OCI-M2 (cell line): ENCODE measurements at regions not wholly inside any gene's neighbourhood (a gene's known extent, or its start where the extent isn't known, plus 50 kb on each side); places are given as distances from the start of the nearest gene placed in this dataset.
A peak's percentile ranks its signal among the peaks of the same experiment; 100 is the strongest.

Experiments used
- DNase-seq: peaks from one replicate; lab custom pipeline; 2025; ENCODE audit not compliant: unreplicated experiment; lab: John Stamatoyannopoulos, UW

DNA sequence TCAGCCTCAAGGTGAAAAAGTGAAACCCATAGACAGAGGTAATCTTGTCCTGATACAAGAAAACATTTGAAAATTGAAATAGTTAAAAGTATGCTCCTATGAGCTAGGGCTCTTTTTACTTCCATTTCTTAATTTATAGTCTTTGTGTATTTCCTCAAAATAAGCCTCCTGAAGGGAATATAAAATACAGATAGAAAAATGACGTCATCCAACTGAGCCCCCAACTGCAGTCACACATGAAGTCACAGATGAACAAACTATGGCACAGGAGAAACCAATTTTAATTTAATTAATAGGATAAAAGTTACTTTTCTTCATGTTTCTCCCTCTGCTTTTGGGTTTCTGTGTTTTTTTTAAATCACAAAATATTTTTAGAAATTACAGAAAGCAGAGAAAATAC, 280.3 kb downstream of the HTR7 start:
- DNase-seq: no peak

DNA sequence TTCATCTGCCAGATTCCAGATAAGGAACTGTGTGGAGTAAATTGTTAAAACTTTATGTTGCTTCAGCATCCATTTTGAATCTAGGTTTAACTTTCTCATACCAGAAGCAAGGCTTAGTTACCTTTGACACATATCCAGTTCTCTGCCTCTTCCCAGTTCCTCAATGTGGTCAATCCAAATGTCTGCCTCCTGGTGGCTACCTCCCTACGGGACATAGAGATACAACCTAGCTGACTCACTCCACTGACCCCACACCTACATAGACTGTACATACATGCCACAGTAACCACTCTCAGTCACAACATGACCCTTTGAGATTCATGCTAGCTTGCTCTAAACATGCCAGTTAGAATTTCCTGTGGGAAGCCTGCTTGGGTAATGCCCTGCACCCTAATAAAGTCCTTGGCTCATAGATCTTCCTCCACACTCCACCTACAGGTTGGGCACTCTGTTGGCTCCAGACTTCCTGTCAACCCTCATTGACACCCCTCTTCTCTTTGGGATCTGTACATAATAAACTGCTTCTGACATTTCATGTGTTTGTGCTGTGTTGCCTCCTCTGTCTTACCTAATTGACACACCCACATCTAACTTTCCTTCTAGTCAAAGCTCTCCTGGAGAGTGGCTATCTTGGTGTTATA, 278.1 kb downstream of the HTR7 start:
- DNase-seq: no peak

DNA sequence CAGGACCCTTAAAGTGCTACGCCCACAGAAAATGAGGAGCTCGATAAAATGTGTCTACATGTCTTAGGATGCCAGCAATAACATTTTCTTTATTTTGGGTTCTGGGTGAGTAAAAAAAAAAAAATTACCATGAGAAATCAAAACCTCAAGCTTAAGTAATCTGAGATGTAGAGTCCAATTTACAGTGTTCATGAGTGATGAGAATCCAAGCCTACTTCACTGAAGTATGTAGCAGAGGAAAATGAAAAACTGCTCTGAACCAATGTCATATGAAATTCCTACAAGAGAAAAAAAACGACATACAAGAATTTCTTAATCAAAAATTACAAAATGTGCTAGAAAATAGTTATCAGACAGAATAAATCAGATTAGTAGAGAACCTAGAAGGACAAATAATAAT, 274.4 kb downstream of the HTR7 start:
- DNase-seq: no peak

DNA sequence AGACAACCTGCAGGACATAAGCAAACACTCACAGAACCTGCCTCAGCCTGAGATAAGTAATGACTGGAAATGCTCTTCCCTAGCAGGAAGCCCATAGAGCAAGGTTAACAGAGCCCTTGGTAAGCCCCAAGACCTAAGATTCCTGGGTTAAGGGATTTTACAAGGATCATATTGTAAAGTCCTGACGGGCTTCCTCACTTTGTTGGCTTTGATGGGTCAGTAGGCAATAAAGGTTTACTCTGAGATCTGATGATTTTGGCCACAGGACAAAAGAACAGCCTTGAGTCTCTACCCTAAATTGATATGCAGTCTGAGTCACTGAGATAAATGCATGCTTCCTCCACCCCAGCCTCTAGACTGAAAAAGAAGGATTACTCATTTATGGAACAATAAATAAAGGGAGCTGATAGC, 270.8 kb downstream of the HTR7 start:
- DNase-seq: peak; percentile 24

DNA sequence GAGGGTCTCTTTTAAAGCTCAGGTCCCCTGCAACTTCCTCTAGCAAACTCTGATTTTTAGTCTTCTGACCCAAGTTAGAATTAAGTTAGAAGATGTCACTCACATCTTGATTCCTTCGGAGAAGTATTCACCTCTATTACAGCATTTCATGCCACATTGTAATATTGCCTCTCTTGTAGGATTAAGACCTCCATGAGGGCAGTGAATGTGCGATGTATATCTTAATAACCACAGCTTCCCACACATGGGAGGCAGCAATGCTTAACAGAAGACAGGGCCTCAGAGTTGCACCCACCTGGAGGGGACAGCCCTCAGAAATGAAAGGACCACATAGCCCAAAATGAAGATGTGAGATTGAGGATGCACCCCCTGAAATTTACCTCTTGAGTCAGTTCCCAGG, 270.3 kb downstream of the HTR7 start:
- DNase-seq: no peak

DNA sequence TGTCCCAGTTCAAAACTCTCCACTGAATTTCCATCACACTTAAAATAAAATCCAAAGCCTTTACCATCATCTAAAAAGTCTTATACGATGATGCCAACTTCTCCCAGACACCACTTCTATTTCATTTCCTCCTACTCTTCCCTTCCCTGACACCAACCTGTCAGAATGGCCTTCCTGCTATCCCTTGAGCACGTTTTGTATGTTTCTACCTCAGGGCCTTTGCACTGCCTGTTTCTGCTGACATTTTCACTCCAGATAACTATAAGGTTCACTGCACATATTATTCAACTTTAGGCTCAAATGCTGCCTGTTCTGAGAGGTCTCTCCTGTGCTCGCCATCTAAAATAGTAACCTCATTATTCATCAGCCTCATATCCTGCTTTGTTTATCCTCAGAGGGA, 269.6 kb downstream of the HTR7 start:
- no peak for DNase-seq

DNA sequence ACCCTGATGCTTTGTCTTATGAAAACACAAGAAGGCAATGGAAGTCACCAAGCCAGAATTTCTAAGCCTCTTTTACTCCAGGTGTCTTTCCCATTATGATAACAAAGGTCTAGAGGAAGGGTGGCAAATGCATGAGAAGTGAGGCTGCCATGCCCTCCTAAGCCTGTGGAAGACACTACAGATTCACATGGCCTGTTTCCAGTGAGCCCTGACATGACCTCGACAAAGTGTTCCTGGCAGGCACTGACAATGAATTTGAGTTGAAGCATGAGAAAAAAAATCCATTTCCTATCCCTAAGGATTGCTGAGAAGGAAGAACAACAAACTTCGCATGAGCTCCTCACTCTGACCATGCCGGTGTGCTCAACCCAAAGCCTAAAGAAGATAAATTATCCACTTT, 268.0 kb downstream of the HTR7 start:
- DNase-seq: no peak

DNA sequence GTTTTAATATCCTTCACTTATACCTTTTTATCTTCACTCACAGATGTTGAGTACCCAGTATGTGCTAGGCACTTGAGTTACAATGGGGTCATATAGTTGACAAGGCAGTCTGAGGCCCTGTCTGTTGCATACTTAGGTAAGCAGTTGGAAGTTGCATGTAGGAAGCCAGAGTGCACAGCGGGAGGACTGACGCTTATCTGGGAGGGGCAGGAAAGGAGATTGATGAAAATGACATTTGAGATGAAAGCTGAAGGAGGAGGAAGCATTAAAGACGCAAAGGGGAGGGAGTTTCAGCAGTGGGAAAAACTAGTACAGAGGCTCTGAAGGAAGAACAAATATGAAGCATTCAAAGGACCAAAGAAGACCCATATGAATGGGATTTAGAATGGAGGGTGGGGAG, 266.2 kb downstream of the HTR7 start:
- DNase-seq: no peak

DNA sequence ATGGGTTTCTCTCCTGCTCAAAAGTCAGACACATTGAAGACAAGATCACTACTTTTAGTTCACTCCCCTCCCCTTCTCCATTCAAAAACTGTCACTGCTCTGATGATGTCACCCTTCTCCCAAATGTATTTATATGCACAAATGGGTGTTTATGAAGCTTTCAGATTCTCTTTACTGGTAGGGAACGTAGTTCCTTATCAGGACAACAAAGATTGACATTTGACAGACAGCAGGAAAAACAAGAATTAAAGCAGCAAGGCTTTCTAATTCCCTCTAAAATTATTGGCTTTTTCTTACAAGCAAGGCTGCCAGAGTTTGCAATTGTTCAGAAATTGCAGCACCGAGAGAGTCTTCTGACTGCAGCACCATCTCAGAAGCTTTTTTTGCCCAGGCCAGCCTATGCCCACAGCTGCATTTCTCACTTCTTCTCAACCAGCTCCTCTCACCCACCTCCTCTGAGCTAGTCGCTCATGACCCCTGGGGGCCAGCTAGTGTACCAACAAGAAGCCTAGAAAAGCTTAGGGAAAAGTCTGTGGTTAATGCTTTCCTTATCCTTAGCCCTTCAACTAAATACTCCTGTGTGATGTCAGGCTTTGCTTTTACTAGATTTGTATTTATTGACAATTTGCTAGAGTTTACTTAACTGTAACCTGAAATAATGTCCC, 265.1 kb downstream of the HTR7 start:
- peak; percentile 12 for DNase-seq

DNA sequence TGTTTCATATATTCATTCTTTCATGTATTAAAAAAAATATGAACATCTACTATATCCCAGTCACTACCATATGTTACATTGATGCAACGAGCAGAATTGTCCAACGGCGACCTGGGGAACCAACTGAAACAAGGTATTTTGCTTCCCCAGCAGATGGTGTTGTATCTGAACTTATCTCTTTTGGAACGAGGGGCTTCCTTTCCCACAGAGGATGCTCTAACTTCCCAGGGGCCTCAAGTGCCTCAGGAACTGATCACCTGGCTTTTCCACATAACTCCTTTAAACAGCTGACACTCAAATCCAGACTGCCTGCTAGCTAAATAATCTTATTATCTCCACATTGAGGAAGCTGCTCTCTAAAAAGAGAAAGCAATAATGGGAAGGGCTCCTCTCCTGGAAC, 259.3 kb downstream of the HTR7 start:
- no peak for DNase-seq

DNA sequence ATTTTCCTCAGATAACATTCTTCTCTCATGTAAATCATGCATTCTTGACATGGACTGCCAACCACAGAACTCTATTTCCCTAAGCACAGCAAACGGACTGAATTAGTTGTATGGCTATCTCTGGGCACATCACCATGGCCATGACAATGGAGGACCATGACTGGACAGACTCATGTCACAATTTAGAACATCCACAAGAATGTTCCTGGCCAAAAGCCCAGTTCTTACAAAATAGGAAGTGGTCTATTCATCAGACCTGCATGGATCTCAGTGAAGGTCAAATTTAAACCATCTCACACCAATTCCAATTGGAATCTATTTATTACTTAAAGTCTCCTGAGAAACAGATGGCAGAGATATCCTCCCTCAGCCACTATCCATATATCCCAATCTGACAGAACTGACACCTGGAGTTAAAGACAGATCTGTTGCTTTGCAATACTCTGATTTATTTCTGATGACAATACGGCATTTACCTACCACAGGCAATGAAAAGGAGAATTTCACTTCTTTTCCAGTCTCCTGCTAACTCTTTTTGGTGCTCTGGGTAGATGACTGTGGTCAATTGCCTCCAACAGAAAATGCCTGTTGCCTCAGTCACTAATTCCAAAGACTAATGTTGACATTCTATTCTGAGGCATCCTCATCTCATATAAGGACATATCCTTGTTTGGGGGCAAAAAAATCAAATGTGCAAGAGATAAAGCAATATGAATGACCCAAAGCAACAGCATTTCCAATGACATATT, 254.8 kb downstream of the HTR7 start:
- peak; percentile 48 for DNase-seq

DNA sequence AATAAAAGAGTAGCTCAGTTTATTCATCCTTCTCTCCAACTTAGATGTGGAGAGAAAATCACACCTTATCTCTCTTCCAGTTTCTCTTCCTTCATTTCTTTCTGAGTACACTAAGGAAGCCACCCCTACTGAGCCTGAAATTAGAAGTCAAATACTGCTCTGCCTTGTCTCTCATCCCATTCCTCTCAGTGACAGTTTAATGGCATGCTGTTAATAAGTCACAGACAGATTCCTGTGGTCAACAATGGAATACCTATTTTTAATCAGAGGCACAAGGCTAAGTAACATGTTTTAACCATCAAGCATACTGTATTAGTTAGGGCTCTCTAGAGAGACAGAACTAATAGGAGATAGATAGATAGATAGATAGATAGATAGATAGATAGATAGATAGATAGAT, 253.2 kb downstream of the HTR7 start:
- no peak for DNase-seq

DNA sequence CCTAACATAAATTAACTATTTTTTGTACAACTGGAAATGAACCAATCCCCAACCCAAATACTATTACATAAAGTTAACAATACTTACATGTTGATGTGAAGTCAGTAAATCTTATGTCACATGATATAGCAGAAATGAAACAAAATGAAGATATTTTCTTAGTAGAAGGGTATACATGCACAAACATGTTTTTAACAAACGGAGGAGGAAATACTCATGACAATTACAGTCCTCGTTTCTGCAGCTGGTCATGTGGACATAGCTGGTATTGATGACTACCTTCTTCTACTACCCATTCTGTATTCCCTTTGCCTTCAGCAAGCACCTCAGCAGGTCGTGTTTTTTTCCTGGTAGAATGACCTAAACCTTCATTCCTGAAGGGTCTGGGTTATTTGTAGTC, 252.3 kb downstream of the HTR7 start:
- DNase-seq: no peak

DNA sequence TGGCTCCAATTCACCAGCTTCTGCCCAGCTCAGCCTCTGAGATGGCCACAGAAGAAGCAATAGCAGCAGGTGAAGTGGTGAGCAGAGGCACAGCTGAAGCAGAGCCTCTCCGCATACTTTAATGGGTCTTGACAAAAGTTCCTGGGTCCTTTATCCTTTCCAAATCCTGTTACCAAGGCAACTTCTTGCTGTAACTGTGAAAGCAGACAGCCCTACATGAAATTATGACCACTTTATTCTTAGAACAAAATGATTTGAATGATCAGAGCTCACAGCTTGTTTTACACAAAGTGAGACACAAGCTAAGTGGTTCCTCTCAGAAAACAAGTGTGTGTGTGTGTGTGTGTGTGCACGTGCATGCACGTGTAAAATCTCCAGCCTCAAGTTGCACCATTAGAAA, 245.6 kb downstream of the HTR7 start:
- no peak for DNase-seq

DNA sequence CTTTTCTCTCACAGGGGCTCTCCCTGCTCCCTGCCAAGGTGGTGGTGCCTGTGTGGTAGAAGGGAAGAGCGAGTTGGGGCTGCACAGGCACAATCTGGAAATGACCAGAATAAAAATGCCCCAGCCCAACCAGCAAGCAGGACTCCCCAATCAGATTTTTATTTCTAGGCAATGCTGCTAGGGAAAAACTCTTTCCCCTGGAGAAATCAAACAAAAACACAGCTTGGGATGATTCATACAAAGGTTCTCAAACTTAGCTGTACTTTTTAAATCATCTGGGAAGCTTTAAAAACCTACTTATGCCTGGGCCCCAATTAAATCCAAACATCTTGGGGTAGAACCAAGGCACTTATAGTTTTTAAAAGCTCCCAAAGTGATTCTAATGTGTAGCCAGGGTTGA, 243.2 kb downstream of the HTR7 start:
- no peak for DNase-seq

DNA sequence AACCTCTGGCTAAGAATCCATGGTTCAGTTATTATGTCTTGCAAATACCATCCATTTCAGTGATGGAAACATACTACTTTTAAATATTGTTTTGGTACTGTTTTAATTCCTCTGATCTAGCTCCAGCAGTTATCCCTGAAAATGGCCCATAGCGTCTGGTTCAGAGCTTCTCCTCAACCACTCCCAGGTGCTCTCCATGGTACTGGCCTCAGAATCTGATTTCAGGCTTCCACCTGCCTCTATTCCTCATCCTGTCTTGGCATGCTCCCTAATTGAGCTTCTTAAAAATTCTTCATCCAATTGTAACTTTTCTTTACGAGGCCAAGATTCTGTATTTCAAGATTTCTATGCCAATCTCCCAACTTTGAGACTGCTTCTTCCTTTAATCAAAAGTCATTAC, 236.3 kb downstream of the HTR7 start:
- DNase-seq: no peak

DNA sequence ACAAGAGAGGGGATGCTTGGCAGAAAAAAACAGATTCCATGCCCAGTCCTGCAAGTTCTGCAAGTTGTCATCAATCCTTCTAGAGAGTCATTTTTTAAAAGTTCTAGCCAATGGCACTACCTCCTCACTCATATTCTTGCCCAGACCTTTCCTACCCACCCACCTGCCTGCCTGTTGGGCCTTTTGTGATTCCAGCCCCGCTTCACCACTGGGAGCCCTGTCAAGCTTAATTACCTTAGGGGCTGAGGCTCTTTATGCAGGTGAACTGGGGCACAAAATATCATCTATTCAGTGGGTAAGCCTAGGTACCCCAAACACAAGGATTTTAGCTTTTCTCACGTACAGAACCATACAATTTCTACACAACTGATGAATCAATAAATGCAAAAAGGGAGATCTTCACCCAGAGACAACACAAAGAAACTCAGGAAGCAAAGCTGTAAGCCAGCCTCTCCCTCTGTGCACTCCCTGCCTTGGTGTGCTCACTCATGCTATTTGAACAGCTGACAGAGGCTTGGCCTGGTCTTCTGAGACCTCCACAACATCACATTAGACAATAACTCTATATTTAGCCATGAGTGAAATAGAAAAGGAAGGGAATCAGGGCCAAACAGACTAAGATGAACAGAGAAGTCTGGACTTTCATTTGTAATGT, 222.6 kb downstream of the HTR7 start:
- no peak for DNase-seq

DNA sequence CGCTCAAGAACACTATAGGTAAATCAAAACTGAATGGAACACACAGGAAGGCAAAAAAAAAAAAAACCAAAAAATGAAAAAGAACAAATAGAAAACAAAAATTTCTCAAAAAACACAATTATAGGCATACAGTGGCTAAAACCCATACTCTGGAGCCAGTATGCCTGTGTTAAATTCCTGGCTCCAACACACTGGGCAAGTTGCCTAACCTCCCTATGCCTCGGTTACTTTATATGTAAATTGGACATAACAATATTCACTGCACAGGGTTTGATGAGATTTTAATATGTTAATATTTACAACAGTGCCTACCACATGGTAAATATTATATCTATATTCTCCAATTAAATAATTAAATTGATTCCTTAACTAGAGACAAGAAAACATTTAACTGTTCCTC, 217.1 kb downstream of the HTR7 start:
- no peak for DNase-seq

DNA sequence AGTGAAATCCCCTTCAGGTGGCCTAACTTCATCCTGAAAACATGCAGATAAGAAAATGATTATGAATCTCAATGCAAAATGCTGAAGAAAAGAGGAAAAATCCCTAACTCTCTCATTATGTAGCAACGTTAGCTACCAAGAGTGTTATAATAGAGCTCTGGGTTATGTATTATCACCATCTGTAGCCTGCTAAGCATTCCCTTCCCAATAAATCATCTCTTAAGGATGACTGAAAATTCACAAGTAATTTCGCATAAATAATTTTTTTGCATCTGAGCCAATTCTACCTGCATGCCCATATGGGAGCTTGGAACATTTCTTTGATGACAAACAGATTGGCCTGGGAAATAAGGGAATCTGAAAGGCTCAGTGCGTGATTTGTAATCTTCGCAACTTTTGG, 216.1 kb downstream of the HTR7 start:
- no peak for DNase-seq

DNA sequence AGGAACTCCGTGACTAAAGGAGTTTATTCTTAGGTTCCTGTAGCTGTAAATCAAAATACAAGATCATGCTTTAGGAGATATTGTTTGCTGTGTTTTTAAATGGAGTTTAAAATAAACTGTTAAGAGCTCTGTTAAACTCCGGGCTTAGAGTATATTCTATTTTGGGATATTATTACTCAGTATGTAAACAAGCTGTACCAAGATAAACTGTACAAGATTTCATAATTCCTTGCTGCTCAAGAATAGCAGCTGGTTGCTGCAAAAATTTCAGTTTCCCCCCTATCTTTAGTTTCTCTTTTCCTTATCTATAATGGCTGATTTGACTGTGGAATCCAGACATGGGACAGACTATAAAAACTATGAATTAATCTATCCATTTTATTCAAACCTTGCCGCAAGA, 215.7 kb downstream of the HTR7 start:
- DNase-seq: no peak

DNA sequence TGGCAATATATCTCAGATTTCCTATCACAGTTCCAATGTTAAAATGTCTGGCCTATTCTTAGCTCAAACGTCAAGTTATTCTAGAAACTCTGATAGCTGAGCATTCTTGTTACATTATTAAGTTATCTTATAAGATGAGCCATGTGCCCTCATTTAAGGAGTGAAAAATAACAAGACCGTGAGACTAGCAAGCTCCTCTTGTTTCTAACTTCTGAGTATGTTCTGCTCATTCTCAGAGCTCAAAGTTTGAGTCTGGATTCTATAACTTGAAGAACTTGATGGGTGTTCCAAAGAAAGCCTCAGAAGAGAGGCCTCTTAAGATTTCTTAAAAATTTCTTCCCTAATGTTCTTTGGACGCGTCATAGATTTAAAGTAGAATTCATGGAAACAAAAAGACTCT, 215.2 kb downstream of the HTR7 start:
- DNase-seq: no peak

DNA sequence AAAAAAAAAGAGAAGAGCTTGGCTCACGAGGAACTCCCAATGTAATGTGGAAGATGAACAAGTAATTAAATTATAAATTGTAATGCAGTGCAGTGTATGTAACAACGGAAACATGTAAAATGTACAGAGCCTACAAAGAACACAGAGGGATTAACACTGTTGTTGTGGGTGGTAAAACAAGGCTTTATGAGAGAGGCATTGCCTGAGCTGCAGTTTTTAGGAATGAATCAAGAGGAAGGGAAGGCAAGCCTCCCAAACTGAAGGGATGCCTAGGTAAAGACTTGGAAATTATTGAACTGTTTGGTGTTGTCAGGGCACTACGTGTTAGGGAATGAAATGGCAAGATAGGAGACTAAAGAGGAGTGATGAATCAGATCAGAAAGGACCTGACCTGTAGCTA, 213.7 kb downstream of the HTR7 start:
- no peak for DNase-seq
